Neural cell (in vitro differentiated cells): ENCODE measurements at regions not wholly inside any gene's neighbourhood (a gene's known extent, or its start where the extent isn't known, plus 50 kb on each side); places are given as distances from the start of the nearest gene placed in this dataset.

ENCODE experiments used
- H2AFZ ChIP-seq: fragments of 200-600, 300-800 bp; sonication (generic), shearing (Covaris generic); 2 replicates; pipeline ENCODE4 v1.6.0; 2014; ENCODE audit warnings: low read depth, mild to moderate bottlenecking, antibody characterized with exemption, low read length, moderate library complexity
- H3F3A ChIP-seq: fragments of 200-600 bp; shearing (Covaris generic); 2 replicates; pipeline ENCODE4 v1.6.1; 2016; ENCODE audit warnings: mild to moderate bottlenecking, moderate library complexity, mixed read lengths, antibody characterized with exemption, low read length; ENCODE audit not compliant: insufficient read depth, poor library complexity, severe bottlenecking
- H3K27ac ChIP-seq: fragments of 200-600, 300-800 bp; sonication (generic), shearing (Covaris generic); 2 replicates; pipeline ENCODE4 v1.5.1; 2014; ENCODE audit warnings: mild to moderate bottlenecking, low read length, moderate library complexity
- H3K27me3 ChIP-seq: fragments of 300-800, 200-600 bp; sonication (generic), shearing (Covaris generic); 2 replicates; pipeline ENCODE4 v1.6.0; 2014; ENCODE audit warnings: mild to moderate bottlenecking, low read depth, low read length, moderate library complexity; ENCODE audit not compliant: insufficient read depth
- H3K36me3 ChIP-seq: fragments of 300-800, 200-600 bp; sonication (generic), shearing (Covaris generic); 2 replicates; pipeline ENCODE4 v1.5.1; 2014; ENCODE audit warnings: mild to moderate bottlenecking, antibody characterized with exemption, low read length, moderate library complexity; ENCODE audit not compliant: insufficient read depth
- H3K4me2 ChIP-seq: fragments of 300-800, 200-600 bp; sonication (generic), shearing (Covaris generic); 2 replicates; pipeline ENCODE4 v1.6.0; 2014; ENCODE audit warnings: mild to moderate bottlenecking, low read length
- H3K4me3 ChIP-seq: fragments of 300-800, 200-600 bp; sonication (generic), shearing (Covaris generic); 2 replicates; pipeline ENCODE4 v1.5.1; 2014; ENCODE audit warnings: mild to moderate bottlenecking, low read length, moderate library complexity
- H3K79me2 ChIP-seq: fragments of 200-600 bp; shearing (Covaris generic); replicated peaks from 2 replicates; pipeline ENCODE4 v1.6.0; 2014; ENCODE audit warnings: mild to moderate bottlenecking, low read length, moderate library complexity; ENCODE audit not compliant: insufficient read depth
- H3K9ac ChIP-seq: fragments of 300-800, 200-600 bp; sonication (generic), shearing (Covaris generic); 2 replicates; pipeline ENCODE4 v1.6.1; 2016; ENCODE audit warnings: mild to moderate bottlenecking, low read length, mixed read lengths
- H3K9me2 ChIP-seq: fragments of 200-600 bp; shearing (Covaris generic); 2 replicates; pipeline ENCODE4 v1.6.1; 2016; ENCODE audit warnings: mild to moderate bottlenecking, low read length, mixed read lengths; ENCODE audit not compliant: insufficient read depth
- H3K9me3 ChIP-seq: fragments of 200-600, 300-800 bp; sonication (generic), shearing (Covaris generic); 2 replicates; pipeline ENCODE4 v1.6.1; 2016; ENCODE audit warnings: mild to moderate bottlenecking, mixed run types, low read length, moderate library complexity, mixed read lengths
- H4K20me1 ChIP-seq: fragments of 200-600 bp; shearing (Covaris generic); 2 replicates; pipeline ENCODE4 v1.6.1; 2016; ENCODE audit warnings: mild to moderate bottlenecking, mixed run types; ENCODE audit not compliant: insufficient read depth
- EP300 ChIP-seq: fragments of 450-650 bp; conservative IDR thresholded peaks from 2 replicates; pipeline ENCODE4 v1.6.1; 2014; ENCODE audit warnings: antibody characterized with exemption, mild to moderate bottlenecking, moderate library complexity; ENCODE audit not compliant: poor library complexity, severe bottlenecking
- EZH2 ChIP-seq: fragments of 200-600, 300-800 bp; shearing (Covaris generic), sonication (generic); IDR thresholded peaks from 2 replicates; pipeline ENCODE4 v1.6.1; 2014; ENCODE audit warnings: antibody characterized with exemption, low read length, borderline replicate concordance, mild to moderate bottlenecking; ENCODE audit not compliant: insufficient read depth, poor library complexity, severe bottlenecking
- MXI1 ChIP-seq: fragments of 450-650 bp; conservative IDR thresholded peaks from 2 replicates; pipeline ENCODE4 v1.6.1; 2014; ENCODE audit warnings: antibody characterized with exemption, mild to moderate bottlenecking; ENCODE audit not compliant: poor library complexity, severe bottlenecking
- POLR2AphosphoS5 ChIP-seq: IDR thresholded peaks from 2 replicates; pipeline ENCODE4 v1.6.1; 2012
- RAD21 ChIP-seq: fragments of 450-650 bp; conservative IDR thresholded peaks from 2 replicates; pipeline ENCODE4 v1.6.1; 2014; ENCODE audit warnings: antibody characterized with exemption, mild to moderate bottlenecking, moderate library complexity
- SMC3 ChIP-seq: fragments of 450-650 bp; conservative IDR thresholded peaks from 2 replicates; pipeline ENCODE4 v1.6.1; 2014; ENCODE audit warnings: antibody characterized with exemption, mild to moderate bottlenecking, moderate library complexity; ENCODE audit not compliant: poor library complexity
- TAF1 ChIP-seq: IDR thresholded peaks from 2 replicates; pipeline ENCODE4 v1.6.1; 2012; ENCODE audit warnings: low read depth
- TF ChIP-seq, protein P1 (sequence below): IDR thresholded peaks from 2 replicates; pipeline ENCODE4 v1.6.1; 2012; ENCODE audit warnings: borderline replicate concordance
- TF ChIP-seq, protein P2 (sequence below): fragments of 450-650 bp; IDR thresholded peaks from 2 replicates; pipeline ENCODE4 v1.5.1; 2014; ENCODE audit warnings: antibody characterized with exemption, mild to moderate bottlenecking, moderate library complexity; ENCODE audit not compliant: poor library complexity, severe bottlenecking

- H3K79me2 ChIP-seq, result no peaks in the 10 kb centered on the region
- no peak for TF ChIP-seq RAD21
- no peak for TF ChIP-seq SMC3
- TF ChIP-seq, protein P1, sequence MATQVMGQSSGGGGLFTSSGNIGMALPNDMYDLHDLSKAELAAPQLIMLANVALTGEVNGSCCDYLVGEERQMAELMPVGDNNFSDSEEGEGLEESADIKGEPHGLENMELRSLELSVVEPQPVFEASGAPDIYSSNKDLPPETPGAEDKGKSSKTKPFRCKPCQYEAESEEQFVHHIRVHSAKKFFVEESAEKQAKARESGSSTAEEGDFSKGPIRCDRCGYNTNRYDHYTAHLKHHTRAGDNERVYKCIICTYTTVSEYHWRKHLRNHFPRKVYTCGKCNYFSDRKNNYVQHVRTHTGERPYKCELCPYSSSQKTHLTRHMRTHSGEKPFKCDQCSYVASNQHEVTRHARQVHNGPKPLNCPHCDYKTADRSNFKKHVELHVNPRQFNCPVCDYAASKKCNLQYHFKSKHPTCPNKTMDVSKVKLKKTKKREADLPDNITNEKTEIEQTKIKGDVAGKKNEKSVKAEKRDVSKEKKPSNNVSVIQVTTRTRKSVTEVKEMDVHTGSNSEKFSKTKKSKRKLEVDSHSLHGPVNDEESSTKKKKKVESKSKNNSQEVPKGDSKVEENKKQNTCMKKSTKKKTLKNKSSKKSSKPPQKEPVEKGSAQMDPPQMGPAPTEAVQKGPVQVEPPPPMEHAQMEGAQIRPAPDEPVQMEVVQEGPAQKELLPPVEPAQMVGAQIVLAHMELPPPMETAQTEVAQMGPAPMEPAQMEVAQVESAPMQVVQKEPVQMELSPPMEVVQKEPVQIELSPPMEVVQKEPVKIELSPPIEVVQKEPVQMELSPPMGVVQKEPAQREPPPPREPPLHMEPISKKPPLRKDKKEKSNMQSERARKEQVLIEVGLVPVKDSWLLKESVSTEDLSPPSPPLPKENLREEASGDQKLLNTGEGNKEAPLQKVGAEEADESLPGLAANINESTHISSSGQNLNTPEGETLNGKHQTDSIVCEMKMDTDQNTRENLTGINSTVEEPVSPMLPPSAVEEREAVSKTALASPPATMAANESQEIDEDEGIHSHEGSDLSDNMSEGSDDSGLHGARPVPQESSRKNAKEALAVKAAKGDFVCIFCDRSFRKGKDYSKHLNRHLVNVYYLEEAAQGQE, result no peak
- no peak for TF ChIP-seq EP300
- no peak for TF ChIP-seq MXI1
- no peak for TF ChIP-seq EZH2
- TF ChIP-seq, protein P2, sequence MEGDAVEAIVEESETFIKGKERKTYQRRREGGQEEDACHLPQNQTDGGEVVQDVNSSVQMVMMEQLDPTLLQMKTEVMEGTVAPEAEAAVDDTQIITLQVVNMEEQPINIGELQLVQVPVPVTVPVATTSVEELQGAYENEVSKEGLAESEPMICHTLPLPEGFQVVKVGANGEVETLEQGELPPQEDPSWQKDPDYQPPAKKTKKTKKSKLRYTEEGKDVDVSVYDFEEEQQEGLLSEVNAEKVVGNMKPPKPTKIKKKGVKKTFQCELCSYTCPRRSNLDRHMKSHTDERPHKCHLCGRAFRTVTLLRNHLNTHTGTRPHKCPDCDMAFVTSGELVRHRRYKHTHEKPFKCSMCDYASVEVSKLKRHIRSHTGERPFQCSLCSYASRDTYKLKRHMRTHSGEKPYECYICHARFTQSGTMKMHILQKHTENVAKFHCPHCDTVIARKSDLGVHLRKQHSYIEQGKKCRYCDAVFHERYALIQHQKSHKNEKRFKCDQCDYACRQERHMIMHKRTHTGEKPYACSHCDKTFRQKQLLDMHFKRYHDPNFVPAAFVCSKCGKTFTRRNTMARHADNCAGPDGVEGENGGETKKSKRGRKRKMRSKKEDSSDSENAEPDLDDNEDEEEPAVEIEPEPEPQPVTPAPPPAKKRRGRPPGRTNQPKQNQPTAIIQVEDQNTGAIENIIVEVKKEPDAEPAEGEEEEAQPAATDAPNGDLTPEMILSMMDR, result no peak
- TF ChIP-seq TAF1, result no peak
- no peak for TF ChIP-seq POLR2AphosphoS5
- peaks cover 14% of the 10 kb centered on the region for H3K9me3 ChIP-seq
These were observed 161.6 kb upstream of the ALG10B start for GRCh38 chr12:38155020-38155395.

DNA sequence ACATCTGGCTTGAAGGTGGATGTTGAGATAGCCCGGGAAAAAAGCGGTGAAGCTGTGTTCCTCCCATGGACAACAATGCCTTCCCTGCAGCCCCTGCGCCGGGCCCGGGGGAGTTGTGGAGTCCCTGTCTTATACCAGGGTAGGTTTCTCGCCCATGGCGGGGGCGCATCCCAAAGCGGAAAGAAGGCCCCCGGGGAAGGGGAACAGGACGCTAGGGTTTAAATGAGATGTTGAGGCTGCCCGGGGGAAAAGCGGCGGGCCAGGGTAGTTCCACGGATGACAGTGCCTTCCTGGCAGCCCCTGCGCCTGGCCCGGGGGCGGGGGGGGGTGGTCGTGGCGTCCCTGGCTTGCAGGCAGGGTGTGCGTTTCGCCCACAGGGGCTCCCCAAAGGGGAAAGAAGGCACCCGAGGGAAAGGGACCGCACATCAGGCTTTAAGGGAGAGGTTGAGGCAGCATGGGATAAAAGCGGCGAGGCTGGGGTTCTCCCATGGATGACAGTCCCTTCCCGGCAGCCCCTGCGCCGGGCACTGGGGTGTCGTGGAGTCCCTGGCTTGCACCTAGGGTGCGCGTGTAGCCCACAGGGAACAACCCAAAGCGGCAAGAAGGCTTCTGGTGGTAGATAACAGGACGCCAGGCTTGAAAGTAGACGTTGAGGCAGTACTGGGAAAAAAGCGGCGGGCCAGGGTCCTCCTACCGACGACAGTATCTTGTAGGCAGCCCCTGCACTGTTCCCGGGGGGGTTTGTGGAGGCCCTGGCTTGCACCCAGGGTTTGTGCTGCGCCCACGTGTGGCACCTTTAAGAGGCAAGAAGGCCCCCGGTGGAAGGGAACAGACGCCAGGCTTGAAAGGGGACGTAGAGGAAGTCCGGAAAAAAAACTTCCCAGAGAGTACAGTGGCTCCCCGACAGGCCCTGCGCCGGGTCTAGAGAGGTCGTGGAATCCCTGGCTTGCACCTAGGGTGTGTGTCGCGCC lies 160.8 kb upstream of the ALG10B start:
- Histone ChIP-seq H3K79me2 (no peaks in the 10 kb centered on the region), H2AFZ (no peak overlapping the region), H3K9ac (no peak overlapping the region), H3K36me3 (no peaks in the 10 kb centered on the region), H3F3A (no peaks in the 10 kb centered on the region), H3K27me3 (no peaks in the 10 kb centered on the region), H3K9me3 (peaks cover 8% of the 10 kb centered on the region), H4K20me1 (no peaks in the 10 kb centered on the region), H3K4me2 (no peak overlapping the region), H3K27ac (no peak overlapping the region), H3K9me2 (no peaks in the 10 kb centered on the region), H3K4me3 (no peak overlapping the region)
- TF ChIP-seq, protein P2, result no peak
- TF ChIP-seq, protein P1, result no peak
- no peak for TF ChIP-seq POLR2AphosphoS5
- no peak for TF ChIP-seq SMC3
- TF ChIP-seq TAF1, result no peak
- no peak for TF ChIP-seq EP300
- no peak for TF ChIP-seq RAD21
- TF ChIP-seq MXI1, result no peak
- no peak for TF ChIP-seq EZH2

More at GRCh38 chr12:38155020-38155395, 161.6 kb upstream of the ALG10B start:
- Histone ChIP-seq H3K27me3 (no peaks in the 10 kb centered on the region), H3K27ac (no peak overlapping the region), H3K9me2 (no peaks in the 10 kb centered on the region), H3K9ac (no peak overlapping the region), H3K4me2 (no peak overlapping the region), H2AFZ (no peak overlapping the region), H4K20me1 (no peaks in the 10 kb centered on the region), H3F3A (no peaks in the 10 kb centered on the region), H3K4me3 (no peak overlapping the region), H3K36me3 (no peaks in the 10 kb centered on the region)
